ENCODE measurements at regions not wholly inside any gene's neighbourhood (a gene's known extent, or its start where the extent isn't known, plus 50 kb on each side); places are given as distances from the start of the nearest gene placed in this dataset.

- H3K27ac Mint-ChIP-seq, result no peak overlapping the region
- H3K27me3 Mint-ChIP-seq (ENCODE audit: insufficient read depth), result peaks cover 19% of the 10 kb centered on the region
- peaks cover 7% of the 10 kb centered on the region for H3K4me1 Mint-ChIP-seq (ENCODE audit: low read depth)
- DNase-seq, result no peak
- H3K9me3 Mint-ChIP-seq, result peaks cover 15% of the 10 kb centered on the region
- no peak for TF ChIP-seq CTCF (IDR thresholded peaks at IDR 0.05)
- peaks cover 9% of the 10 kb centered on the region; the same call in 1 of the 2 replicates for H3K36me3 Mint-ChIP-seq (ENCODE audit: low read depth)
- no peak overlapping the region for H3K4me3 Mint-ChIP-seq
Measured at GRCh38 chr2:54371460-54372065, 84.6 kb upstream of the SPTBN1 start.

GRCh38 chr2:54372361-54372760 is 83.8 kb upstream of the SPTBN1 start:
- no peak for DNase-seq
- no peak overlapping the region for H3K4me3 Mint-ChIP-seq
- H3K27me3 Mint-ChIP-seq (ENCODE audit: insufficient read depth), result peaks cover 24% of the 10 kb centered on the region

GRCh38 chr2:54373855-54374254 is 82.3 kb upstream of the SPTBN1 start:
- peaks cover 4% of the 10 kb centered on the region for H3K9me3 Mint-ChIP-seq
- no peak overlapping the region for H3K27ac Mint-ChIP-seq
- H3K4me3 Mint-ChIP-seq, result no peak overlapping the region
- H3K27me3 Mint-ChIP-seq (ENCODE audit: insufficient read depth), result peaks cover 24% of the 10 kb centered on the region
- peaks cover 7% of the 10 kb centered on the region for H3K4me1 Mint-ChIP-seq (ENCODE audit: low read depth)
- 0 out of 2 replicates have a peak, but pooled peaks cover 2% of the 10 kb centered on the region for H3K36me3 Mint-ChIP-seq (ENCODE audit: low read depth)
- no peak for TF ChIP-seq CTCF (IDR thresholded peaks at IDR 0.05)
- DNase-seq, result no peak

More at GRCh38 chr2:54372361-54372760, 83.8 kb upstream of the SPTBN1 start:
- TF ChIP-seq CTCF (IDR thresholded peaks at IDR 0.05), result no peak
- Mint-ChIP-seq H3K9me3 (peaks cover 15% of the 10 kb centered on the region), H3K27ac (no peak overlapping the region), H3K4me1 (ENCODE audit: low read depth) (peaks cover 7% of the 10 kb centered on the region), H3K36me3 (ENCODE audit: low read depth) (0 out of 2 replicates have a peak, but pooled peaks cover 9% of the 10 kb centered on the region)

GRCh38 chr2:54374591-54375364 is 81.3 kb upstream of the SPTBN1 start:
- TF ChIP-seq CTCF (IDR thresholded peaks at IDR 0.05), result no peak
- peaks cover 24% of the 10 kb centered on the region for H3K27me3 Mint-ChIP-seq (ENCODE audit: insufficient read depth)

GRCh38 chr2:54377451-54377850 is 78.7 kb upstream of the SPTBN1 start:
- Mint-ChIP-seq H3K4me1 (ENCODE audit: low read depth) (no peaks in the 10 kb centered on the region), H3K9me3 (no peaks in the 10 kb centered on the region), H3K27me3 (ENCODE audit: insufficient read depth) (peaks cover 24% of the 10 kb centered on the region), H3K27ac (no peak overlapping the region), H3K36me3 (ENCODE audit: low read depth) (no peaks in the 10 kb centered on the region), H3K4me3 (no peak overlapping the region)
- TF ChIP-seq CTCF (IDR thresholded peaks at IDR 0.05), result no peak
- no peak for DNase-seq

More at GRCh38 chr2:54374591-54375364, 81.3 kb upstream of the SPTBN1 start:
- DNase-seq, result no peak
- H3K36me3 Mint-ChIP-seq (ENCODE audit: low read depth), result no peaks in the 10 kb centered on the region
- H3K9me3 Mint-ChIP-seq, result no peaks in the 10 kb centered on the region
- no peak overlapping the region for H3K4me3 Mint-ChIP-seq
- peaks cover 7% of the 10 kb centered on the region for H3K4me1 Mint-ChIP-seq (ENCODE audit: low read depth)
- H3K27ac Mint-ChIP-seq, result no peak overlapping the region
